HG02870 (cell line): ENCODE measurements at regions not wholly inside any gene's neighbourhood (a gene's known extent, or its start where the extent isn't known, plus 50 kb on each side); places are given as distances from the start of the nearest gene placed in this dataset.
"Not testable (repeated sequence)": the region's sequence is repeated elsewhere in the genome, so short reads cannot be mapped to it uniquely, and the experiment has no call there.

Experiments
- ATAC-seq: cut with Tn5 transposase; IDR thresholded peaks from one replicate; pipeline ENCODE4 v1.9.1; 2021; ENCODE audit warnings: mild to moderate bottlenecking, moderate library complexity; ENCODE audit not compliant: unreplicated experiment

GRCh38 chr14:106738598-106739258, 1212.3 kb downstream of the TMEM121 start:
- ATAC-seq, result not testable (repeated sequence)

GRCh38 chr14:106741086-106741827, 1214.9 kb downstream of the TMEM121 start:
- ATAC-seq, result not testable (repeated sequence)

GRCh38 chr14:106745016-106745767, 1218.8 kb downstream of the TMEM121 start:
- ATAC-seq, result not testable (repeated sequence)

GRCh38 chr14:106750089-106750488, 1223.7 kb downstream of the TMEM121 start:
- not testable (repeated sequence) for ATAC-seq

GRCh38 chr14:106753751-106754150, 1227.4 kb downstream of the TMEM121 start:
- not testable (repeated sequence) for ATAC-seq

GRCh38 chr14:106757444-106757843, 1231.1 kb downstream of the TMEM121 start:
- ATAC-seq, result not testable (repeated sequence)

- not testable (repeated sequence) for ATAC-seq
Measured at GRCh38 chr14:106761886-106762816, 1235.8 kb downstream of the TMEM121 start.

- ATAC-seq, result peak; percentile 60
Measured at GRCh38 chr14:106764968-106765369, 1238.6 kb downstream of the TMEM121 start.

- no peak for ATAC-seq
Measured at GRCh38 chr14:106766145-106766544, 1239.8 kb downstream of the TMEM121 start.

GRCh38 chr14:106766551-106767277, 1240.3 kb downstream of the TMEM121 start:
- not testable (repeated sequence) for ATAC-seq

GRCh38 chr14:106768230-106768629, 1241.8 kb downstream of the TMEM121 start:
- ATAC-seq, result not testable (repeated sequence)

- ATAC-seq, result not testable (repeated sequence)
Measured at GRCh38 chr14:106768972-106769700, 1242.8 kb downstream of the TMEM121 start.

- not testable (repeated sequence) for ATAC-seq
Measured at GRCh38 chr14:106770158-106770672, 1243.8 kb downstream of the TMEM121 start.

GRCh38 chr14:106774889-106775480, 1248.6 kb downstream of the TMEM121 start:
- not testable (repeated sequence) for ATAC-seq

- no peak for ATAC-seq
Measured at GRCh38 chr14:106776395-106776983, 1250.1 kb downstream of the TMEM121 start.

- no peak for ATAC-seq
Measured at GRCh38 chr14:106778986-106779385, 1252.6 kb downstream of the TMEM121 start.

GRCh38 chr14:106786697-106787096, 1260.3 kb downstream of the TMEM121 start:
- ATAC-seq, result no peak

- no peak for ATAC-seq
Measured at GRCh38 chr14:106787626-106788025, 1261.2 kb downstream of the TMEM121 start.
